Stimulated activated naive B cell treated with anti-CD40 and anti-IgM and Interleukin-4, amounts not matched to agents 10 μg/mL and 1 μg/mL and 100 μg/mL, for 72 hours (primary cell): ENCODE measurements at regions not wholly inside any gene's neighbourhood (a gene's known extent, or its start where the extent isn't known, plus 50 kb on each side); places are given as distances from the start of the nearest gene placed in this dataset.

Source experiments
- ATAC-seq, 2 donors: fragments of 150-1000 bp; cut with Tn5 transposase; replicated peaks; 2 replicates each; pipeline ENCODE4 v1.10.0; 2021; ENCODE audit warnings: moderate library complexity in 1 of 2
- DNase-seq: peaks from one replicate; pipeline ENCODE4 v3.0.0; 2021
- H3K27ac Mint-ChIP-seq: one replicate; pipeline ENCODE4 v1.8.0; 2022; ENCODE audit warnings: mild to moderate bottlenecking, mixed read lengths
- H3K27me3 Mint-ChIP-seq, 2 donors: one replicate each; pipeline ENCODE4 v1.8.0; 2022; ENCODE audit warnings: mixed read lengths in 2 of 2
- H3K36me3 Mint-ChIP-seq, 2 donors: one replicate each; pipeline ENCODE4 v1.8.0; 2022; ENCODE audit warnings: mixed read lengths in 2 of 2, mild to moderate bottlenecking in 1 of 2
- H3K4me1 Mint-ChIP-seq, 2 donors: one replicate each; pipeline ENCODE4 v1.8.0; 2022; ENCODE audit warnings: mixed read lengths in 2 of 2, mild to moderate bottlenecking in 1 of 2
- H3K4me3 Mint-ChIP-seq, 2 donors: one replicate each; pipeline ENCODE4 v1.8.0; 2022; ENCODE audit warnings: mild to moderate bottlenecking in 2 of 2, mixed read lengths in 2 of 2, moderate library complexity in 1 of 2
- H3K9me3 Mint-ChIP-seq, 2 donors: one replicate each; pipeline ENCODE4 v1.8.0; 2022; ENCODE audit warnings: mixed read lengths in 2 of 2, mild to moderate bottlenecking in 1 of 2

DNA sequence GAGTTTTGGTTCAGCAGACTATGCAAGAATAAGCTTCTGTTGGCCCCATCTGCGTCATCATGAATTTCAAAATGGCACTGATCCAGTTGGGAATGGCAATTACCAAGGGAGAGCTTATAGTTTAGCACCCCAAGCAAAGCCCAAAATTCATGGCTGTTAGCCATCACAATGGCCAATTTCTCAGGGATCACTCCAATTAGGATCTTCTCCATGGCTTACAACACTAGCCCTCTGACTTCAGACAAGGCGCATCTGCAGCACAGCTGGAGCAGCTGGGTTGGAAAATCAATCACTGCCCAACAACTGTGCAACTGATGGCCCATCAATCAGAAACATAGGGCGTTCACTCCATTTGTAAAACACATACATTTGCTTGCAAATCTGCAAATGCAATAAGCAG is 273.6 kb downstream of the SRBD1 start:
- Mint-ChIP-seq H3K27ac (no peak overlapping the region), H3K4me3 (no peak overlapping the region), H3K4me1 (no peaks in the 10 kb centered on the region), H3K36me3 (no peaks in the 10 kb centered on the region), H3K9me3 (no peaks in the 10 kb centered on the region), H3K27me3 (peaks cover 7 to 18% of the 10 kb centered on the region in 2 donors)
- ATAC-seq (no peak), DNase-seq (no peak)

DNA sequence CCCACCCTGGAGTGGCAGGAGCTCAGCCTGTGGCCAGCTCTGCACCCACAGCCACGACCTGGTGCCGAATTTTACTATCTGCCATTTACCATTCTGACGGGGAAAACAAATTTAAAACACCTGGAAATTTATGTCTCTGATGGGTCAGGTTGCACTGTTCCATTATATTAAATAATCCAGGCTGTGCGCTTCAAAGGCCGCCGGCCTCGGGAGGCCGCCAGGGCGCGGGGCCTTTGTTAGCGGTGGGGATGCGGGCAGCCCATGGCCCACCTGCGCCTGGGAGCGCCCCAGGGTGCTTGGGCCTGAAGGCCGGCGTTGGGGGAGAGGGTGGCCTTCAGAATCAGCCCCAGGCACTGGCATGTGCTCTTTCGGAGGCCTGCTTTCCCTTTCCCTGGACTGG is 276.9 kb downstream of the SRBD1 start:
- H3K27me3 Mint-ChIP-seq: peaks cover 0 to 6% of the 10 kb centered on the region in 2 donors

DNA sequence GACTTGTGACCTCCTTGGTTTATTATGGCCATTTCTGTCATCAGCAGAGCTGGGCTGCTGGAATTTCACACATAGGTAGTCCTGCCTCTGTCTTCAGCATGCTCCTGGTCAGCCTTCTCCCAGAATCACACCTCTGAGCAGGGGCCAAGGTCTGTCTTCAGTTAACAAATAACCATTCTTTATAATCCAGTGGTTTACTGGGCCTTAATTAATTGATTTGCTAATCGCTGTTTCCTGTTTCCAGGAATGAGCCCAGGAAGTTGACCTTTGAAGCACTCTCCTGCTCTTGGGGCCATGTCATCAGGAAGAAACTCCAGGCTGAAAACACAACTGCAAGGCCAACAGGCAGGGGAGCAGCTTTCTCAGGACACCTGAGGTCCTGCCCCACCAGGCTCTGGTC is 278.5 kb downstream of the SRBD1 start:
- no peak overlapping the region for H3K4me3 Mint-ChIP-seq
- DNase-seq: no peak
- H3K27ac Mint-ChIP-seq: no peak overlapping the region
- no peak for ATAC-seq
- no peaks in the 10 kb centered on the region for H3K36me3 Mint-ChIP-seq
- peaks cover 0 to 4% of the 10 kb centered on the region in 2 donors for H3K4me1 Mint-ChIP-seq
- no peaks in the 10 kb centered on the region for H3K9me3 Mint-ChIP-seq
- peaks cover 1 to 14% of the 10 kb centered on the region in 2 donors for H3K27me3 Mint-ChIP-seq

More for the DNA sequence above, 276.9 kb downstream of the SRBD1 start:
- H3K4me1 Mint-ChIP-seq: peaks cover 0 to 4% of the 10 kb centered on the region in 2 donors
- no peak overlapping the region for H3K27ac Mint-ChIP-seq
- H3K9me3 Mint-ChIP-seq: no peaks in the 10 kb centered on the region
- H3K36me3 Mint-ChIP-seq: no peaks in the 10 kb centered on the region
- no peak for DNase-seq
- H3K4me3 Mint-ChIP-seq: no peak overlapping the region
- ATAC-seq: no peak

DNA sequence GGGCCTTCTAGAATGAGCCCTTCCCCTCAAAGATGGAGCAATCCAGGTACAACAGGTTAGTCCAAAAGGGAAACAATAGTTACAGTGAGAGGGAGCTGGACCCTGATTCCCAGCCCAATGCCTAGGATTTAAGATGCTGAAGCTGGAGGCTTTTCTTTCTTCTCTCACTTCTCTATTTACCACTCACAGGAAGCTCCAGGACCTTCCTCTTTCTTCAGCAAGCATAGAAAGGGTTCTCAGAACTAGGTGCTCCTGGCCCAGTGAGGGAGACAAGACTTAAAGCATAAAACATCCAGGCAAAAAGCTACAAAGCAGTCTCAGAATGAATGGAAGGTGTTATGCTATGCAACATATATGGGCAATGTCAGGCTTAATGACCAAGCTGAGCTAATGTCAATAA is 279.0 kb downstream of the SRBD1 start:
- H3K4me3 Mint-ChIP-seq: no peak overlapping the region
- H3K27me3 Mint-ChIP-seq: peaks cover 6 to 18% of the 10 kb centered on the region in 2 donors
- ATAC-seq: no peak
- H3K9me3 Mint-ChIP-seq: peaks cover 1 to 3% of the 10 kb centered on the region in 2 donors
- H3K4me1 Mint-ChIP-seq: peaks cover 0 to 4% of the 10 kb centered on the region in 2 donors
- H3K36me3 Mint-ChIP-seq: no peaks in the 10 kb centered on the region
- DNase-seq: no peak
- no peak overlapping the region for H3K27ac Mint-ChIP-seq

DNA sequence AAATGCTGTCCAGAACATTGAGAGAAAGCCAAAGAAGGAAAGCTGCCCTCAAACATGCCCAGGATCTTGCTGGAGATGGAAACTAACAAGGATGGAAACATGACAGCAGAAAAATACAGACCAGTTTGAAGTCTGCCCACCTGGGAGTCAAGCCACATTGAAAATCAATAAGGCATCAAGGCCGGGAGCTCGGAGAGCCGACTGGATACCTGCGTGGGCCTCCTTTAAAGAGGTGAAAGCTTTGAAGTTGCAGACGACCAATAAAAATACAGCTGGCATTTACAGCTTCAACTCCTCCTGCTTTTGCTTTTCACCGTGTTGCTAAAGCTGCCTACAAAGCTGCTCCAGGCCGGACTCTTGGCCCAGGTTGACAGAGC is 279.7 kb downstream of the SRBD1 start:
- H3K27ac Mint-ChIP-seq: no peak overlapping the region
- H3K27me3 Mint-ChIP-seq: peaks cover 6 to 19% of the 10 kb centered on the region in 2 donors
- no peaks in the 10 kb centered on the region for H3K36me3 Mint-ChIP-seq
- no peak overlapping the region for H3K4me3 Mint-ChIP-seq
- peaks cover 1 to 3% of the 10 kb centered on the region in 2 donors for H3K9me3 Mint-ChIP-seq
- no peak for DNase-seq
- no peak for ATAC-seq
- H3K4me1 Mint-ChIP-seq: peaks cover 0 to 4% of the 10 kb centered on the region in 2 donors

DNA sequence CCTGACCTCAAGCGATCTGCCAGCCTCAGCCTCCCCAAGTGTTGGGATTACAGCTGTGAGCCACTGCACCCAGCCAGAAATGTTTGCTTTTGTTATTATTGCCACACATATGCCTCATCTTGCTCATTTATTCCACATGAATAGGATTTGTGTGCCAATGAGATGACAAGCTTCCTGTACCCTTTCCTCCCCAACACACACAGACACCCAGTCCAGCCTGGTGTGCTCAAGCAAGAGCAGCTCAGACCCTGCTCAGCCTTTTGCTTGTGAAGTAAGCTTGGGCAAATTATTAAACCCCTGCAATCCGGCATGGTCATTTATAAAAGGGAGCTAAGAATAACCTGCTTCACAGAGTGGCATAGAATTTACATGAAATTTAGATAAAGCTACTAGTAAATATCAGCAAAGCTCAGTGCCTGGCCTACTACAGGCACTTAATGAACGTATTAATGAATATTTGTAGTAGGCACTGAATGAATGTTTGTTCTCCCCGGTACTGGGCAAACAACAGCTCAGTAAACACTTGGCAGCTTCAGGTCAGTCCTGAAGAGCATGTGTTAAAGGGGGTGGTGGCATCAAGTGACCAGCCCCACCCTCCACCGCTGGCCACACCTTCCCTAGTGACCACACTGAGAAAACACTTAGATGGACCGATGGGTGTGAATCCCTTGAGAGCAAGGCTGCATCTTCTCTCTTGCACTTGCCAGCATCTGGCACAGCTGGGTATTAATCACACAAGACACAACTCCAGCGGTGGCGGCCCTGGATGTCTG is 280.2 kb downstream of the SRBD1 start:
- Mint-ChIP-seq H3K27me3 (peaks cover 6 to 19% of the 10 kb centered on the region in 2 donors), H3K4me3 (no peak overlapping the region), H3K4me1 (peaks cover 0 to 4% of the 10 kb centered on the region in 2 donors), H3K36me3 (no peaks in the 10 kb centered on the region), H3K27ac (no peak overlapping the region), H3K9me3 (peaks cover 1 to 3% of the 10 kb centered on the region in 2 donors)
- DNase-seq (no peak), ATAC-seq (no peak)

DNA sequence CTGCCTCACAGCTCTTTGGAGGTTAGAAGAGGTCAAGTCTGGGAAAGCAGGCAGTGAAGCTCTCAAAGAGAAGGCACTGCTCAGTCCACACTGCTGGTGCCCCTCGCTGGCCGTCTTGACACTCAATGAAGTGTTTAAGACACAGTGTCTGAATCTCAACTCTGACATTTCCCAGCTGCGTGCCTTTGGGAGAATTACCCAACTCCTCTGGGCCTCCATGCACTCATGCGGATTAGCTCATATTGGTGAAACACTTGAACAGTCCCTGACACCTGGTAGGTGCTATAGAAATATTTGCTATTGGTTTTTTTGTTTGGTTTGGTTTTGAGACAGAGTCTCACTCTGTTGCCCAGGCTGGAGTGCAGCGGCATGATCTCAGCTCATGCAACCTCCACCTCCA is 281.0 kb downstream of the SRBD1 start:
- DNase-seq (no peak), ATAC-seq (no peak)
- Mint-ChIP-seq H3K27me3 (peaks cover 6 to 19% of the 10 kb centered on the region in 2 donors), H3K9me3 (peaks cover 1 to 3% of the 10 kb centered on the region in 2 donors), H3K27ac (no peak overlapping the region), H3K4me3 (no peak overlapping the region), H3K36me3 (no peaks in the 10 kb centered on the region), H3K4me1 (peaks cover 0 to 4% of the 10 kb centered on the region in 2 donors)

DNA sequence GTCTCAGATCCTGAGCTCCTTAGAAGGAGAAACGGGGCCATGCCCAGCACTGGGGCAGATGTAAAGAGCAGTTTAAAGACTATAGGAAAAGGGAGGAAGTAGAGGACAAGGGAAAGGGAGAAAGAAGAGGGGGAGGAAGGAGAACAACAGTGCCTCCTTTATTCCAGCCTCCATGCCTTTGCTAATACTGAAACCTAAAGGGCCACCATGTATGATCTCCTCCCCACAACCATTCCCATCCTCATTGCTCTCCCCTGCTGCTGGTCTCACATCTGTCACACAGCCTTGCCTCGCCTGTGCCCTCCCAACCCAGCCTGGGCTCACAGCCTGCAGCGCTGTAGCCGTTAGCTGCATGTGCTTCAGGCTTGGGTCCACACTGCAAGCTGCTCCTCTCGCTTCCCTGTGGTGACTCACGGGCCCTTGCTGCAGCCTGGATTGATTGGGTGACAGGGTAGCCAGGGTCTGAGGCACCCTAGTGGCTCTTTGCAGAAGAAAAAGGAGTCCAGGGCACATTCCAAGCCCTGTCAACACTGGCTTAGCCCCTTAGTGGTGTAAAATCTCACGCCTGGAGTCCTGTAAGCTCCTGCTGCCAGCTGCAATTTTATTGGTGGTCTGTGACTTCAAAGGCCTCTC is 281.9 kb downstream of the SRBD1 start:
- Mint-ChIP-seq H3K27me3 (peaks cover 6 to 19% of the 10 kb centered on the region in 2 donors), H3K4me3 (no peak overlapping the region), H3K4me1 (peaks cover 0 to 4% of the 10 kb centered on the region in 2 donors), H3K9me3 (peaks cover 1 to 3% of the 10 kb centered on the region in 2 donors), H3K36me3 (no peaks in the 10 kb centered on the region), H3K27ac (no peak overlapping the region)
- DNase-seq (no peak), ATAC-seq (no peak)

DNA sequence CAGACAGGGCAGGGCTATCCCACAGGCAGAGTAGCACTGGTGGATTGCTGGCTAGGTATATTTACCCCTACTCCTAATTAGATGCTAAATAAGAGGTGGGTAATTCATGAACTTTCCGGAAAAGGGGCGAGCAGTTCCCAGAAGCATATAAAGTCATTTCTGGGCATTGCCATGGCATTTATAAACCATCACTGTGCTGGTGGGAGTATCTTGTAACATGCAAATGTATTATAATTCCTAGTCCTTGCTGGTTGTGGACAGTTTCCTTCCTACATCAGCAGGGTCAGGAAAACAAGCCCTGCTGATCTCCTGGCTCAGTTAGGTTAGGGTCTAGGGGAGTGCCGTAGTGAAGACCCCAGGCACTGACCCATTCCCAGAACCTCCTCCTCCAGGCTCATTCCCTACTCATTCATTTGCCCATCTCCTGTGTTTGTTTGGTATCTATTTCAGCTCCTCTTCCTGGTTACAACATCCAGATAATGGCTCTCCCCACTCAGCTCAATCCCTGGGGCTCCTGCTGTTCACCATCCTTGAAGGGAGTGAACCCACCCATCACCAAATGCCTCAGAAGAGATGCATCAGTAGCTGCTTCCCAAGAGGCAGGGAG is 282.7 kb downstream of the SRBD1 start:
- no peak for ATAC-seq

DNA sequence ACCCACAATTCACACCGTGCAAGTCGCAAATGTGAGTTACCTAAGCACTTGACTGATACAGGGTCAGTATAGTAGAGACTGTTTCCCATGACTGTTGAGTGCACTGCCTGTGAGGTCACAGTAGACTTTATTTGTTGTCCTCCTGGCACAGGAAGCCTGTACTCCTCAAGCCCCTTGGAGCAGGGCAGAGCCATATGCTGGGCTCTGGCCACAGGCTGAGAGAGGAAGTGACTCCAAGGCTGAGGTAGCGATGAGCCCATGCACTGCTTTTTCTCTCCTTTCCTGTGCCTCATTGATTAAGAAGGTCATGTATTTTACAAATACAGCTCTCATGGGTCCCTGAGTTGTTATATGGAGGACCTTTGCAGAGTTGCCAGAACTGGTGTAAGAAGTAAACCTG is 287.7 kb downstream of the SRBD1 start:
- Mint-ChIP-seq H3K4me1 (no peaks in the 10 kb centered on the region), H3K36me3 (peaks cover 0 to 1% of the 10 kb centered on the region in 2 donors), H3K27ac (no peak overlapping the region), H3K9me3 (peaks cover 6 to 8% of the 10 kb centered on the region in 2 donors), H3K27me3 (peaks cover 17 to 22% of the 10 kb centered on the region in 2 donors), H3K4me3 (no peak overlapping the region)
- no peak for DNase-seq
- no peak for ATAC-seq

More for the DNA sequence above, 282.7 kb downstream of the SRBD1 start:
- peaks cover 5 to 8% of the 10 kb centered on the region in 2 donors for H3K9me3 Mint-ChIP-seq
- peaks cover 10 to 19% of the 10 kb centered on the region in 2 donors for H3K27me3 Mint-ChIP-seq
- peaks cover 0 to 1% of the 10 kb centered on the region in 2 donors for H3K36me3 Mint-ChIP-seq
- no peak for DNase-seq
- no peak overlapping the region for H3K27ac Mint-ChIP-seq
- peaks cover 0 to 4% of the 10 kb centered on the region in 2 donors for H3K4me1 Mint-ChIP-seq
- H3K4me3 Mint-ChIP-seq: no peak overlapping the region

DNA sequence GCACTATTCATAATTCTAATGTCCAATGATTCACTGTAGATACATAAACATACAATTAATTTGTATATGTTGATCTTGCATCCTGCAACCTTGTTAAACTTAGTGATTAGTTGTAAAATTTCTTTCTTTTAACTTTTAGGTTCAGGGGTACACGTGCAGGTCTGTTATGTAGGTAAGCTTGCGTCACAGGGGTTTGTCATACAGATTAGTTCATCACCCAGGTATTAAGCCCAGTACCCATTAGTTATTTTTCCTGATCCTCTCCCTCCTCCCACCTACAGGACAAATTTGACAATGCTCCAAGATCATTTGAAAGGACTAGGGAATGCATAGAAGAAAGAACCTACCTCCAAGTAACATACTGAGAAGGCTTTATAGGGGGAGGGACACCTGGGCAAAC is 290.1 kb downstream of the SRBD1 start:
- Mint-ChIP-seq H3K9me3 (peaks cover 4 to 5% of the 10 kb centered on the region in 2 donors), H3K36me3 (peaks cover 0 to 1% of the 10 kb centered on the region in 2 donors), H3K27ac (no peak overlapping the region), H3K4me3 (no peak overlapping the region), H3K27me3 (peaks cover 11 to 17% of the 10 kb centered on the region in 2 donors), H3K4me1 (no peaks in the 10 kb centered on the region)
- no peak for DNase-seq
- ATAC-seq: no peak

DNA sequence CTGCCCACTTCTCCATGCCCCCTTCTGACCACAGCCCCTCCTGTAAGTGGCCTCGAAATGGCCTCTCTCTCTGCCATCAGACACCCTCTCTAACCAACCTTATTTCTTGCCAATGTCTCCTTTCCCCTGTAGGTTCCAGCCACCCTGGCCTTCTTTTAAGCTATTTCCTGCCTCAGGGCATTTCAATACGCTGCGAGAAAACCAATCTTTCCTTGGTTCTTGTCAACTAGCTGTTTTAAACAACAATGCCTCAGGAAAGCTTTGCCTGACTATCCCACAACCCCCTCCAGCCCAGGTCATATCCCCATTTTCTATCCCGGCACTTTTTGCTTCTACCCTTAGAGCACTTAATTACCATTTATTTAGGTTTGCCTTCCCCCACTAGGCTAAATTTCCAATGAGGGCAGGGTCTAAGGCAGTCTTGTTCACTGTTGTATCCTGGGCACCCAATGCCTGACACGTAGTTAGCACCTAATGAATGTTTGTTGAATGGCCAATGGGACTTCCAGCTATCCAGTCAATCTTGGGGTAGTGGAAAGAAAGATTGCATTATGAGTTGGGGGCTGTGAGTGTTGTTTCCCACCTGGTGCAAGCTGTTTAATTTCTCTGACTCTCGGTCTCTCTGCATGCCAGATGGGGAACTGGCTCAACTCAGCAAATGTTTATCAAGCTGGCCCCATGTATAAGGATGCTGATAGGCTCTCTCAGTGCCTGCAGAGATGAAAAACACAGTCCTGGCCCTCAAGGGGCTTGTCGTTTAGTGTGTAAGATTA is 291.2 kb downstream of the SRBD1 start:
- H3K9me3 Mint-ChIP-seq: peaks cover 4 to 5% of the 10 kb centered on the region in 2 donors
- peaks cover 11 to 17% of the 10 kb centered on the region in 2 donors for H3K27me3 Mint-ChIP-seq
- no peak for DNase-seq
- no peak overlapping the region for H3K4me3 Mint-ChIP-seq
- peaks cover 0 to 1% of the 10 kb centered on the region in 2 donors for H3K36me3 Mint-ChIP-seq
- H3K4me1 Mint-ChIP-seq: no peaks in the 10 kb centered on the region
- ATAC-seq: no peak
- peak overlapping the region; percentile 10 for H3K27ac Mint-ChIP-seq

DNA sequence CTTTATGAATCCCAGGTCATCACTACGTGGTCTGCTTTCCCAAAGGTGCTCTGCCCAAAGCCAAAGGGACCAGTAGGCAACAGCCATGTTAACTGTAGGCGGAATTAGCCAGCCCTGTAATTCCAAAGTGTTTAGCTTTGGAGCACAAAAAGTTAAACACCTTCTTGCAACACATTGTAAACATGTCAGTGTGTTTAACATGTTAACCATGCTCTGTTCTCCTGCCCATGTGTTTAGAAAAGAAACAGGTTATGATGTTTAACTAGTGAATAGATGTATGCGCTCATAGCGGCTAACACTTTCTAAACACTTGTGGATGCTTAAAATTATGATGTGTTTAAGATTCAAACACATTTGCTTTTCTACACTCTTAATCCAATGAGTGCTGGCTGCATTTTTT is 292.4 kb downstream of the SRBD1 start:
- H3K27ac Mint-ChIP-seq: no peak overlapping the region
- H3K36me3 Mint-ChIP-seq: no peaks in the 10 kb centered on the region
- ATAC-seq (no peak), DNase-seq (no peak)
- H3K4me1 Mint-ChIP-seq: no peaks in the 10 kb centered on the region
- no peak overlapping the region for H3K4me3 Mint-ChIP-seq
- H3K27me3 Mint-ChIP-seq: peaks cover 11 to 12% of the 10 kb centered on the region in 2 donors
- peaks cover 0 to 3% of the 10 kb centered on the region in 2 donors for H3K9me3 Mint-ChIP-seq
